ENCODE measurements at regions not wholly inside any gene's neighbourhood (a gene's known extent, or its start where the extent isn't known, plus 50 kb on each side); places are given as distances from the start of the nearest gene placed in this dataset.

- intact Hi-C loops (cut with micrococcal nuclease; ENCODE audit: unreplicated experiment) (no loop called here), in situ Hi-C loops (cut with MboI) (no loop called here)
- RAD21 ChIA-PET (ENCODE audit: unreplicated experiment) = interaction anchor here (1.0 to 1.3 kb wide), 8 partner anchors 14 to 148 kb away, joined by 3 to 11 read pairs (median 4); no protein-coding TSS in a partner anchor
- Histone ChIP-seq H3K36me3 (ENCODE audit: control insufficient read depth in 2 of 2, insufficient read depth in 2 of 2, low read length in 1 of 2) (no peaks in the 10 kb centered on the region), H2AFZ (ENCODE audit: control insufficient read depth, low read depth, low read length) (peak overlapping the region; percentile 65), H3K79me2 (ENCODE audit: control insufficient read depth, insufficient read depth, low read length) (no peaks in the 10 kb centered on the region), H3K4me1 (ENCODE audit: control insufficient read depth, insufficient read depth, low read length) (peaks cover 5% of the 10 kb centered on the region; the same call in 1 of the 2 replicates), H3K9me3 (replicated peaks; ENCODE audit: control insufficient read depth, insufficient read depth, low read length) (no peaks in the 10 kb centered on the region; the same call in none of the 3 replicates), H4K20me1 (ENCODE audit: control insufficient read depth, insufficient read depth) (no peaks in the 10 kb centered on the region), H3K27ac (ENCODE audit: control insufficient read depth, insufficient read depth) (peak overlapping the region; percentile 79), H3K4me3 (no peak overlapping the region), H3K4me2 (ENCODE audit: control insufficient read depth, insufficient read depth) (peak overlapping the region; percentile 25; the same call in 1 of the 2 replicates), H3K9ac (ENCODE audit: control insufficient read depth, insufficient read depth, low read length) (no peak overlapping the region), H3K27me3 (replicated peaks in 1 of 2; ENCODE audit: control insufficient read depth in 2 of 2, insufficient read depth in 2 of 2, low read length in 1 of 2) (no peaks in the 10 kb centered on the region)
- ATAC-seq (peak; percentile 66), DNase-seq (ENCODE audit: low read depth, low spot score) (peak; percentile 33), FAIRE-seq (no peak)
- TF ChIP-seq POU2F2 (IDR thresholded peaks at IDR 0.05; ENCODE audit: borderline replicate concordance, low read depth, low read length) (no peak), ETV6 (conservative IDR thresholded peaks at IDR 0.05 in 1 of 2, IDR thresholded peaks at IDR 0.05 in 1 of 2; ENCODE audit: borderline replicate concordance in 1 of 2, low read depth in 1 of 2) (no peak), SPI1 (IDR thresholded peaks at IDR 0.05; ENCODE audit: borderline replicate concordance, insufficient read depth, low read depth, low read length) (no peak), CBX3 (IDR thresholded peaks at IDR 0.05; ENCODE audit: borderline replicate concordance, low read depth) (no peak), MTA3 (IDR thresholded peaks at IDR 0.05; ENCODE audit: borderline replicate concordance, low read length) (0 out of 2 replicates have a peak, but pooled peaks have one; percentile 22), GATAD2B (conservative IDR thresholded peaks at IDR 0.05; ENCODE audit: low read depth) (0 out of 2 replicates have a peak, but pooled peaks have one; percentile 6), SKIL (IDR thresholded peaks at IDR 0.05; ENCODE audit: low read depth, poor library complexity, severe bottlenecking) (peak; percentile 79), CBFB (IDR thresholded peaks at IDR 0.05; ENCODE audit: low read depth) (no peak)
- no TSS peak for BruUV-seq (replicated peaks)
- CTCF ChIA-PET = interaction anchor here (1.0 kb wide), 1 partner anchor 11 kb away, joined by 3 read pairs; no protein-coding TSS in a partner anchor
- SMC1A ChIA-PET (ENCODE audit: uncharacterized antibody, unreplicated experiment) = interaction anchor here (0.6 to 2.3 kb wide), 11 partner anchors 11 to 194 kb away, joined by 3 to 14 read pairs (median 5); no protein-coding TSS in a partner anchor
- 57% methylated on average over 1 of the region's 1 CpG for WGBS (ENCODE audit: insufficient coverage, insufficient replicate concordance, low lambda C conversion rate, missing lambda C conversion rate)
- POLR2A ChIA-PET = no interaction called here
These were observed 950.6 kb downstream of the TRIB2 start for GRCh38 chr2:13667415-13667757.
